Medulla oblongata (tissue), 1 donor: ENCODE measurements at regions not wholly inside any gene's neighbourhood (a gene's known extent, or its start where the extent isn't known, plus 50 kb on each side); places are given as distances from the start of the nearest gene placed in this dataset.
A peak's percentile ranks its signal among the peaks of the same experiment; 100 is the strongest.

Experiments
- DNase-seq: peaks from one replicate; pipeline ENCODE4 v3.0.0-alpha.2; 2015; ENCODE audit errors: extremely low spot score

- DNase-seq, result no peak
Observed at GRCh38 chr4:41318839-41319530, 62.3 kb downstream of the UCHL1 start.

GRCh38 chr4:41319553-41319952, 62.8 kb downstream of the UCHL1 start:
- DNase-seq, result no peak

GRCh38 chr4:41320278-41320677, 63.5 kb downstream of the UCHL1 start:
- no peak for DNase-seq

GRCh38 chr4:41320786-41321185, 64.1 kb downstream of the UCHL1 start:
- DNase-seq, result no peak

- no peak for DNase-seq
Observed at GRCh38 chr4:41321216-41321945, 64.7 kb downstream of the UCHL1 start.

GRCh38 chr4:41322617-41323016, 65.9 kb downstream of the UCHL1 start:
- DNase-seq, result no peak

- no peak for DNase-seq
Observed at GRCh38 chr4:41323179-41323578, 66.5 kb downstream of the UCHL1 start.

- DNase-seq, result no peak
Observed at GRCh38 chr4:41323706-41324105, 67.0 kb downstream of the UCHL1 start.

GRCh38 chr4:41324861-41325260, 68.1 kb downstream of the UCHL1 start:
- DNase-seq, result no peak

- no peak for DNase-seq
Observed at GRCh38 chr4:41325901-41326300, 69.2 kb downstream of the UCHL1 start.

GRCh38 chr4:41326776-41327175, 70.0 kb downstream of the UCHL1 start:
- no peak for DNase-seq

GRCh38 chr4:41327770-41328169, 71.0 kb downstream of the UCHL1 start:
- DNase-seq, result no peak

- no peak for DNase-seq
Observed at GRCh38 chr4:41329361-41329760, 72.6 kb downstream of the UCHL1 start.

- no peak for DNase-seq
Observed at GRCh38 chr4:41331224-41331623, 74.5 kb downstream of the UCHL1 start.

GRCh38 chr4:41332510-41333054, 75.9 kb downstream of the UCHL1 start:
- DNase-seq, result no peak

- no peak for DNase-seq
Observed at GRCh38 chr4:41334182-41334581, 77.5 kb downstream of the UCHL1 start.

GRCh38 chr4:41339812-41340809, 83.4 kb downstream of the UCHL1 start:
- DNase-seq, result peak; percentile 94

- DNase-seq, result no peak
Observed at GRCh38 chr4:41346306-41347061, 89.8 kb downstream of the UCHL1 start.

GRCh38 chr4:41349021-41349420, 92.3 kb downstream of the UCHL1 start:
- no peak for DNase-seq

GRCh38 chr4:41358647-41359421, 102.1 kb downstream of the UCHL1 start:
- DNase-seq, result no peak
